ENCODE measurements at regions not wholly inside any gene's neighbourhood (a gene's known extent, or its start where the extent isn't known, plus 50 kb on each side); places are given as distances from the start of the nearest gene placed in this dataset.

DNA sequence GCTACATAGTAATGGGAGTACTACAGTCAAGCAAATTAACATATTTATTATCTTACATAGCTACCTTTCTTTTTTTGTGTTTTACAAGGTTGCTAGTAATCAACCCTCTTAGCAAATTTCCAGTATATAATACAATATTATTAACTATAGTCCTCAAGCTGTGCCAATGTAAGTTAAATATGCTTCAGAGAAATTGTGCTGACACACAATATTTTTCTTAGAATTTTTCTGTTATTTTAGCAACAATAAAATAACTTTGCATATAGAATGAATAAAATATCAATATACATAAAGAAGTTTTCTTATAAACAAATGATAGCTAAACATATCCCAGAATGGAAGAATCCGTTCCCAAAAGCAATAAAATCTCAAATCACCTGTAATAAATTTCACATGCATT, 1605.1 kb downstream of the REEP3 start:
- H3K4me3 ChIP-seq (ENCODE audit: control insufficient read depth, low read depth, low read length), result no peak overlapping the region
- TF ChIP-seq CTCF (IDR thresholded peaks at IDR 0.05; ENCODE audit: control insufficient read depth, insufficient read depth, low read depth, low read length, missing control alignments), result no peak
- DNase-seq (ENCODE audit: low read depth), result no peak

GRCh38 chr10:65128277-65128676, 1607.1 kb downstream of the REEP3 start:
- no peak for TF ChIP-seq CTCF (IDR thresholded peaks at IDR 0.05; ENCODE audit: control insufficient read depth, insufficient read depth, low read depth, low read length, missing control alignments)
- no peak overlapping the region for H3K4me3 ChIP-seq (ENCODE audit: control insufficient read depth, low read depth, low read length)
- DNase-seq (ENCODE audit: low read depth), result no peak

DNA sequence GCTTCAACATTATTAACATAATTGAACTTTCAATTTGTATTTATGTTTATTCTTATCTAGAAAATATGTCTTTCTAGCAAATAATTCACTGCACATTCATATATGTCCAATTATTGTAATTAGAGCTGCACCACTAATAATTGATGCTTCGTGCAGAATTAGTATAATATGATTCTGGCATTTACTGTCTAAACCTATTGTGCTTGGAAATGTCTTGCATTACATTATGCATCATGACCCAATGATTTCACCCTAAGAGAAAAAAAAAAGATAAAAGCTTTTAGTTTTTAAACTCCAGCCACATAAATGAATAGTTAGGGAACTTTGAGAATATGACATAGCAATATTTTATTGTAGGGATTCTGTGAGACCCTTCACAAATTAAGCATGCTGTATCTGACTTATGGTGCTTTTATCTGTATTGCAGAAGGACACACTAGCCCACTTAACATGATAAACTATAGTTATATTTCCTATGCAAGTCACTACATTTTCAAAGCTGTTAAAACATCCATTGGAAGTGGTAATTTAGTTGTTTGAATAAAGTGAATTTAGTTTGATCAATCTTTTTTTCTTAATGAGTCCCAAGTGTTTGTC, 1609.1 kb downstream of the REEP3 start:
- TF ChIP-seq CTCF (IDR thresholded peaks at IDR 0.05; ENCODE audit: control insufficient read depth, insufficient read depth, low read depth, low read length, missing control alignments), result no peak
- no peak overlapping the region for H3K4me3 ChIP-seq (ENCODE audit: control insufficient read depth, low read depth, low read length)
- no peak for DNase-seq (ENCODE audit: low read depth)

DNA sequence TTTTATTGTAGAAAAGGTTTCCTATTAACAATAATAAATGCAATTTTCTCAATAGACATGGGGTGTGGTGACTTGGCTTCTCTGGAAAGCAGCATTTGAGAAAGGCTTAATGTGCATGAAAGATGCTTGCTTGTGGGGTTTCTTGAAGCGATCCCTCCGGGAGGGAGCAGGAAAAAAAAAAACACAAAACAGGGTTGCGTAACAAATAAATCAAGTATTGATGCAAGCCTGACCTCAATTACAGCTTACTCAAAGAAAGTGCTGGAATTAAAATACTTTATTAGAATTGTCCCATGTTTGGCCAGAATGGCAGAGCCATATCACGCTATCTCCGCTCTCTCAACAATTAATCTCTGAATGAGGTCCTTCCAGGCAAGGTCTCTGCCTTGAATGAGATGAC, 1612.5 kb downstream of the REEP3 start:
- TF ChIP-seq CTCF (IDR thresholded peaks at IDR 0.05; ENCODE audit: control insufficient read depth, insufficient read depth, low read depth, low read length, missing control alignments), result no peak
- no peak overlapping the region for H3K4me3 ChIP-seq (ENCODE audit: control insufficient read depth, low read depth, low read length)
- no peak for DNase-seq (ENCODE audit: low read depth)

DNA sequence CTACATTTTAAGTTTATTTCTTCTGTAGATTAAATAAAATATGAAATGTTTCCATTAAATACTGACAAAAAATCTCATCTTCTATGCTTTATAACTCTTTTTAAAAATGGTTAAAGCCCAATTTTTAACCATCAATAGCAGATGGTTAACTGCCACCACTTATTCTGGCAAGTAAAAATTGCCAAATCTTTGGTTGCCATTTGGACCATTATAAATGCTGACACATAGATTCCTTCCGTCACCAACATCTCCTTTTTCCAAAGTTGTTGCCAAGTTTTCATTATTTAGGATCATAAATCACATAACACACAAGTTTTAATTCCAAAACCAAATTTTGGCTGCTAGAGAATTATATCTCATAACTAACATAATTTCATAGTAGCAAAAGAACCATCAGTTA, 1614.3 kb downstream of the REEP3 start:
- DNase-seq (ENCODE audit: low read depth), result no peak
- no peak for TF ChIP-seq CTCF (IDR thresholded peaks at IDR 0.05; ENCODE audit: control insufficient read depth, insufficient read depth, low read depth, low read length, missing control alignments)
- H3K4me3 ChIP-seq (ENCODE audit: control insufficient read depth, low read depth, low read length), result no peak overlapping the region

GRCh38 chr10:65142641-65143435, 1621.6 kb downstream of the REEP3 start:
- no peak overlapping the region for H3K4me3 ChIP-seq (ENCODE audit: control insufficient read depth, low read depth, low read length)
- DNase-seq (ENCODE audit: low read depth), result no peak
- no peak for TF ChIP-seq CTCF (IDR thresholded peaks at IDR 0.05; ENCODE audit: control insufficient read depth, insufficient read depth, low read depth, low read length, missing control alignments)

All from AG09309 (cell line).